ENCODE measurements at regions not wholly inside any gene's neighbourhood (a gene's known extent, or its start where the extent isn't known, plus 50 kb on each side); places are given as distances from the start of the nearest gene placed in this dataset.
A peak's percentile ranks its signal among the peaks of the same experiment; 100 is the strongest.

DNA sequence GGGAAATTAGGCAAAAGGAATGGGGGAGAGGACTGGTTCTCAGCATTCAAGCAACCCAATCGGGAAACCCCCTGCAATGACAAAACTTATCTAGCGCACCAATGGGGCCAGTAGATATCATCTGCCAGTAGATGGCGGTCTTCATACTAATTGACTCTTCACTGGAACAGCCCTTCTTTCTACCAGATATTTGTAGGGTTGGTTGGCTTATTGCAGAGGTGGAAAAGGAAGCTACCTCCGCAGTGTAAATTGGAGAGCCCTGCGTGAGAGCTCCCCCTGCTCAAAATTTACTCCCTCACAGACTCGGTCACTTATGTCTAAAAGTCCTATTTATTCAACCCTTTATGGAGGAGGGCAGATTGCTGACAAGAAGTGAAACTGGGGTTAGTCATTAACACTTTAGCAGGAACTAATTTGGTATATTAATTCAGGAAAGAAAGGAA, 166.1 kb upstream of the CCND2 start:
- DNase-seq (ENCODE audit: low read depth in 2 of 2), result peak; percentile 57 to 73

DNA sequence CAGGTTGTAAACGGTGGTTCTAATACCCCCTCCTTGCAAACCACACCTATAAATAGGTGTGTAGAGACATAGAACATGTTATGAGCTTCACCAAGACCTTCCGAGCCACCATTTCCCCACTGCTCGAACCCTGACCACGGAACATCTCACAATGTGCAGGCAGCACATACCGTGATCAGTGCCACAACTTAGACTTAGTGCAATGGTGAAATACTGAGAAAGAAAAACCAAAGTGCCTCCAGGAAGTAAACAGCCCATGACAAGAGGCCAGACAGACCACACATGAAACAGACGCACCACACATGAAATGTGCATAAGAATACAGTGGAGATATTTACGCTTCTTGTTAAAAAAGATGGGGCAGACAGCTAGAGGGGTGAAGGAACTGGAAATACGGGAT, 166.9 kb upstream of the CCND2 start:
- no peak for DNase-seq (ENCODE audit: low read depth in 2 of 2)

DNA sequence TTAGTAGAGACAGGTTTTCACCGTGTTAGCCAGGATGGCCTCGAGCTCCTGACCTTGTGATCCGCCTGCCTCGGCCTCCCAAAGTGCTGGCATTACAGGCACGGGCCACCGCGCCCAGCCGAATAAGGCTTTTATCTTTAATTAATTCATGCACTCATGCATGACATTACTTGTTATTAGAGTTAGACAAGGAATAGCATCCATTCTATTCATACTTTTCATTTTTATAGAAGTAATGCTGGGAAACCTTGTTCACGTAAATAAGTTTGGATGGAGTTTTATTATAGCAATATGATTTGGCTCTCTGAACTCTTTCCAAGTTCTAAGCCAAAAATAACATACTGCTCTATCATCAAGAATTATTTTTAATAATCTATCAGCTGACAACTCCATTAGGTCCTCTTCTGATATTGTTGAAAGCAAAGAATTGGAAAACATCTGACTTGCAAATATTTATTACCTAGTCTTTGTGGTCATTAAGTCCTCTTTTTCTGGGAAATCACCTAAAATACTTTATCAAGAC, 168.8 kb upstream of the CCND2 start:
- no peak for DNase-seq (ENCODE audit: low read depth in 2 of 2)

DNA sequence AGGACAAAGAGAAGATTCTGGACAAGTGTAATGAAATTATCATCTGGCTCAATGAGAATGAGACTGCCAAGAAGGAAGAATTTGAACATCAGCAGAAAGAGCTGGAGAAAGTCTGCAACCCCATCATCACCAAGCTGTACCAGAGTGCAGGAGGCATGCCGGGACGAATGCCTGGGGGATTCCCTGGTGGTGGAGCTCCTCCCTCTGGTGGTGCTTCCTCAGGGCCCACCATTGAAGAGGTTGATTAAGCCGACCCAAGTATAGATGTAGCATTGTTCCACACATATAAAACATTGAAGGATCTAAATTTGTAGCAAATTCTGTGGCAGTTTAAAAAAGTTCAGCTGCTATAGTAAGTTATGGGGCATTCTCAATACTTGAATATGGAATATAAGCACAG, 174.3 kb upstream of the CCND2 start:
- DNase-seq (ENCODE audit: low read depth in 2 of 2), result no peak

DNA sequence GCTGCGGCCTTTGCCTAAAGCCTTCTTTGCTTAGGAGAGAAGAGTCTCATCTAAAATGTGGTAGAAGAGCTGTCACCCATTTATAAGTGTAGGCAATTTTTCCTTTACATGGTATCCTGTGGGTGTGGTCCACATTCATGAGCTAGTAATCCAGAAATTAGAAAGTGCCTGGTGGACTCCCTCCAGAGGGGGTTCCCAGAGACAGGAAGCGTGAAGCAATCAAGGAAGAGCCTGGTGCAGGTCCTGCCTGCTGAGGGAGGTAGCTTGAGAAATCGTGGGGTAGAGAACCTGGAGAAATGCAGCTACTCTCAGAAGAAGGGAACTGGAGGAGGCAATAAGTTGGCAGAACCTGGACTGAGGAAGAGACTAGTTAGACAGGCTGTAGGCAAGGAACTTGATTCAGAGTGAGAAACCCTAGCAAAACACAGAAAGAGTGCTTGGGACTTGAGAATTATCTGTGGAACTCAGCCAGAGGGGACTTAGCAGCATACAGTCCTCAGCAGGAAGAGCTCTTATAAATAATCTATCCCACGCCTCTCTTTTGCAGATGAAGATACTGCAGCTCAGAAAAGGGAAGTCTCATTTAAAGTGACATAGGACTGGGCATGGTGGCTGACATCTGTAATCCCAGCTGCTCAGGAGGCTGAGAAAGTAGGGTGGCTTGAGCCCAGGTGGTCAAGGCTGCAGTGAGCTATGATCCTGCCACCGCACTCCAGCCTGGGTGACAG, 182.4 kb upstream of the CCND2 start:
- no peak for DNase-seq (ENCODE audit: low read depth in 2 of 2)

DNA sequence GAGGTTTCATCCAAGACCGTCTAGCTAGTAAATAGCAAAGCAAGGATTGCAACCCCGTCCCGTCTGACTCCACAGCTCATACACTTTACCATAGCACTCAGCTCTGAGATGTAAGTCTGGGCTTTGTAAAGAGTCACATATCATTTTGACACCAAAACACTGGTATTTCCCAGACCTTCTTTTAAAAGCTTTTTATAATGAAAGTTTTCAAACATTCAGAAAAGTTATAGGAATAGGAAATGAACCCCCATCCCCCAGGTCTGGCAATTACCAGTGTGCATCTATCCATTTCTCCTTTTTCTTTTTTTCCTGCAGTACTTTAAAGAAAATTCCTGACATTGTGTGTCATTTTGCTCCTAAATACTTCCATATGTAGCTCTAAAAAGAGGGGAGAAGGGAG, 183.6 kb upstream of the CCND2 start:
- DNase-seq (ENCODE audit: low read depth in 2 of 2), result no peak

DNA sequence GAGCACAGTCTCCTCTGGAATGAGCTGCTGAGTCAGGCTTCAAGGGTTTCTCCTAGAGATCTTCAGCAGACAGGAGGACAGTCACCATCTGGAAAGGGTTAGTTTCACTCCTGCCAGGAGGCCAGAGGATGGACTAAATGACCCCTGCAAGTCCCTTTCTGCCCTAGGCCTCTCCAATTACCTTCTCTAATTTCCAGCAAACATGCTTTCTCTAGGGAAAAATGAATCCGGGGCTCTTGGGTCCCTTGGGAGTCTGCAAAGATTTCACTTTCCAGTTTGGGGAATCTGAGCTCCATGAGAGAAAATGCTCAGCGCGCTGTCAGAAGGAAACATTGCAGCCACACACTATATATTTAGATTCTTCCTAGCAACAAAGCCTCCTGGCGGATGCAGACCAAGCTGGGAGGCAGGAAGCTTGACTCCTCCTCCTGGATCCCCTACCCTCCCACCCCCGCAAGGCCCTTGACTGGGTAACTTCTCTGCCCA, 184.4 kb upstream of the CCND2 start:
- DNase-seq (ENCODE audit: low read depth in 2 of 2), result no peak

DNA sequence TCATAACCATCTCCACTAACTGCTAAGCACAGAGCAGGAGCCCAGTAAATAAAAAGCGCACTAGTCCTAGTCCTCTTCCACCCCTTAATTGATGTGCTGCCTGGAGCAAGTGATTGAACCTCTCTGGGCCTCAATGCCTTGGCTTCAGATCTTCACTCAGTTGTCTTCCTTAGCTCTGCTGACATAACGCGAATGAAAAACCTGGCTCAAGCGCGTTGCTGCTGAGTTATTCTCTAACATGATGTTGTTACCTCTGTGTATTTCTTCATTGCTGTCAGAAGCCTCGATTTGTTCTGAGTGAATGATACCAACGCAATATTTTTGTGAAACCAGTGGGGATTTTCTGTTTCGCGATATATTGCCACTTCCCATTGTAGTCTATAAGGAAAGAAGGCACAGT, 185.1 kb upstream of the CCND2 start:
- DNase-seq (ENCODE audit: low read depth in 2 of 2), result no peak

DNA sequence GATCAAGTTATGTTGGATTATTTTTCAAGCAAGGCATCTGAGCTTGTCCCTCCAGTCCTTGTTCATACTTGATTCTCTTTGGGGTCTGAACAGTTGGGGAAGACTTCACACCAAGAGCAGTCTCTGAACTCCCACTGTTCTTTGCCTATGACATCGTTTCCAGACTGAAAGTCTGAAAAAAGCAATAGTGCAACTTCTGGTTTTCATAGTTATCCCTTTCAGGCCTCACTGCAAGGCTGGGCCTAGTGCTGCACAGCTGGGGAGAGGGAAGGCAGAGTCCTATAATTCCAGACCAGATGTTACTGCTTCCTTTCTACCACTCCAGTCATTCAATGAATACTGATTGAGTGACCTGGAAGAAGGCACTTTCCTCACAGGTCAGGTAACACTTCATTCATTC, 187.1 kb upstream of the CCND2 start:
- DNase-seq (ENCODE audit: low read depth in 2 of 2), result no peak

DNA sequence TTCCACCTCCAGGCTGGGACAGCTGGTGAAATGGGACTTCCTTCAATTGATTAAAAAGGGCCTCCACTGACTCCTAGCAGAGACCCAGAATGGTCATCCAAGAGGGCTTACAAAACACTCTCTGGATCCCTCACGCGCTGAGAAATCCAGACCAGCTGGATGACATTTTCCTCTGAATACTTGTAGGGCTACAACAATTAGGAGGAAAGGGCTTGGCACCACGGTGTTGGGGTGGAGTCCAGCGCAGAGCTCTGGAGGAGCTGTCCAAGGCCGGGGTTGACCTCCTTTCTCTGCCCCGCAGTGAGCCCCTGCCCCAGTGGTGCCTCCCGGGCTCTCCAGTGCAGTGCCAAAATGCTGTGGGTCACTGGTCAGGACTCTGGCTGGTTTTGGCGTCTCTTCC, 189.0 kb upstream of the CCND2 start:
- DNase-seq (ENCODE audit: low read depth in 2 of 2), result no peak

DNA sequence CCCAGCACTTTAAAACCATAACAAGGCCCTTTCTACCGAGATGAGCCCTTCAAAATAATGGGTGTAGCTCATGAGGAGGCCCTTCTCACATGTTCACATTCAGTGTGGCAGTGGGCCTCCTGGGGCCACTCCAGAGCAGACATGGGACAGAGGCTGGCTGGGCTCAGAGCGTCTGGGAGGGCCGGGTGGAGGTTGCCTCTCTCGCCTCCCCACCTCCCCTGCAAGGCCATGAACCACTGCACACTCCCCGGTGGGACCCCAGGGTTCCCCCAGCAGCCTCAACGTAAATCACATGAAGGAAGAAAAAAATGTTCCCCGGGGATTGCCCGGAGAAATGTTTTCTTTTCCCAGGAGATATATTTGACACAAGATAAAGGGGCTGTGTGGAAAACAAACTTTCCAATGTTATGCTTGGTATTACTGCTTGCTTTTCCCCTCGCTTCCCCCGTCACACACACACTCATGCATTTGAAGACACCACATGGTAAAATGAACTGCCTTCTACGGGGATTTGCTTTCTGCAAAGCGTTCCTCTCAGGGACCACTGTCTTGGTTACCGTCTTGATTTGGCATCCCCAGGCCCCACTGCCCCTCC, 190.7 kb upstream of the CCND2 start:
- no peak for DNase-seq (ENCODE audit: low read depth in 2 of 2)

DNA sequence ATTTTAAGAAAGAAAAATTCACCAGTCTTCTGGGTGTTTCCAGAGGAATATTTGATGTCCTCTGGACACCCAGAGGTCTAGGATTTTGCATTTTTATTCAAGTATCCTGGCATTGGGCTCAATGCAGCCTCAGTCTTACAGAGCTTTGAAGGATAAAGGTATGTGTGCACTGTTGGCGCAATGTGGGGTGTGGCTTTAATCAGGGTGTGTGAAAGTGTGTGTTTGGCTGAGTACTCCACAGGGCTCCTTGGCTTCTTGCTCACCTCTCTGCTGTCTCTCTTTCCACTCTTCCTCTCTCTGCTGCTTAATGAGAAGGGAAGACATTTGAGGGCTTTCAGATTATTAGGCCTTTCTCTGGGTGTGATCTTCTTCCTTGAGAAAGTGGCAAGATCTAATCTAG, 193.3 kb upstream of the CCND2 start:
- no peak for DNase-seq (ENCODE audit: low read depth in 2 of 2)

DNA sequence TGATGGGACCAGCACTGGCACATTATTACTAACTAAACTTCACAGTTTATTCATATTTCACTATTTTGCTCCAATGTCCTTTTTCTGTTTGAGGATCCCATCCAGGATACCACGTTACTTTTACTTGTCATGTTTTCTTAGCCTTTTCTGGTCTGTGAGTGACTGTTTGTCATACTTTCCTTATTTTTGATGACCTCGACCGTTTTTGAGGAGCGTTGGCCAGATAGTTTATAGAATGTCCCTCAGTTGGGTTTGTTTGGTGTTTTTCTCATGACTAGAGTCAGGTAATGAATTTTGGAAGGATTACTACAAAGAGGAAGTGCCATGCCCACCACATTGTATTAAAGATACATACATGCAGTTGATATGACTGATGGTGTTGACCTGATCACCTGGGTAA, 199.4 kb upstream of the CCND2 start:
- no peak for DNase-seq (ENCODE audit: low read depth in 2 of 2)

DNA sequence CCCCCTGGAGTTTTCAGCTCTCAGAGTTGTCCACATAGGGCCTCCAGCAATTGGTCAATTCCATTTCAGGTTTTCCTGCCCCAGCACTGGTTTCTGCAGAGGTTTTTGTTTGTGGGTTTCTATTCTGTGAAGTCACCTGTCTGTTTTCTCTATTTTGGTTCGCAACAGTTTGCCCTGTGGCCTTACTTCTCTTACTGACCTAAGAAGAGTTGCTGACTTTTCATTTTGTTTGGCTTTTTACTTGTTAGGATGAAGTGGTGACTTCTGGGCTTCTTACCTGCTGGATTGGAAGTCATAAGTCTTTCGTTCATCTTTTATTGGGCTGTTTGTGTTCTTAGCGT, 196.4 kb upstream of the PARP11 start:
- no peak for DNase-seq (ENCODE audit: low read depth in 2 of 2)

DNA sequence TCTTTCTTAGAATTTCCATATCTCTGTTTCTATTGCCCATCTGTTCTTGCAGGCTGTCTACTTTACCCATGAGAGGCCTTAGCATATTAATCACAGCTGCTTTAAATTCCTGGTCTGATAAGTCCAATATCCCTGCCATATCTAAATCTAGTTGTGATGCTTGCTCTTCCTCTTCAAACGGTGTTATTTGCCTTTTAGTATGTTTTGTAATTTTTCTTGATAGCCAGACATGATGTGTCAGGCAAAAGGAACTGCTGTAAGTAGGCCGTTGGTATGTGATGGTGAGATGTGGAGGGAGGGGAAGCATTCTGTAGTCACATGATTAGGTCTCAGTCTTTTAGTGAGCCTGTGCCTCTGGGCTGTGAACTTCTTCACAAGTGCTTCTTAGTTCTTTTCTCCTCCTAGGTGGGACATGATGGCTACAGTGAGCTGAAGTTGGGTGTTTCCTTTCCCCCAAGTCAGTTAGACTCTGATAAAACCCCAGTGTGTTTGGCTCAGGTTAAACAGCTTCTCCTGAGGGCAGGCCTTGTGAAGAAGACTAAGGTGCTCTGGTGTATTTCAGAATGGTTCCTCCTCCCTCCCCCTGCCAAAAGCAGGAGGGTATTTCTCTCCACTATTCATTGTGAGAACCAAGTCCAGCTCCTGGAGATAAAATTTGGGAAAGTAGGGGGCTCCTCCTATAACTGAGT, 195.9 kb upstream of the PARP11 start:
- DNase-seq (ENCODE audit: low read depth in 2 of 2), result no peak

DNA sequence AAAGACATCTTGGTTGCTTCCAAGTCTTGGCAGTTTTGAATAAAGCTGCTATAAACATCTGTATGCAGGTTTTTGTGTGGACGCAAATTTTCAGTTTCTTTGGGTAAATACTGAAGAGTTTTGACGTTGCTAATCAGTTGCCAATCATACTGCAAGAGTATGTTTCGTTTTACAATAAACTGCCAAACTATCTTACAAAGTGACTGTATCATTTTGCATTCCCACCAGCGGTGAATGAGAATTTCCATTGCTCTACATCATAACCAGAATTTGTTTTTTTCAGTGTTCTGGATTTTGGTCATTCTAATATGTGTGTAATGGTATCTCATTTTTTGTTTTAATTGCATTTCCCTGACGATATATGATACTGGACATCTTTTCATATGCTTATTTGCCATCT, 190.8 kb upstream of the PARP11 start:
- DNase-seq (ENCODE audit: low read depth in 2 of 2), result no peak

DNA sequence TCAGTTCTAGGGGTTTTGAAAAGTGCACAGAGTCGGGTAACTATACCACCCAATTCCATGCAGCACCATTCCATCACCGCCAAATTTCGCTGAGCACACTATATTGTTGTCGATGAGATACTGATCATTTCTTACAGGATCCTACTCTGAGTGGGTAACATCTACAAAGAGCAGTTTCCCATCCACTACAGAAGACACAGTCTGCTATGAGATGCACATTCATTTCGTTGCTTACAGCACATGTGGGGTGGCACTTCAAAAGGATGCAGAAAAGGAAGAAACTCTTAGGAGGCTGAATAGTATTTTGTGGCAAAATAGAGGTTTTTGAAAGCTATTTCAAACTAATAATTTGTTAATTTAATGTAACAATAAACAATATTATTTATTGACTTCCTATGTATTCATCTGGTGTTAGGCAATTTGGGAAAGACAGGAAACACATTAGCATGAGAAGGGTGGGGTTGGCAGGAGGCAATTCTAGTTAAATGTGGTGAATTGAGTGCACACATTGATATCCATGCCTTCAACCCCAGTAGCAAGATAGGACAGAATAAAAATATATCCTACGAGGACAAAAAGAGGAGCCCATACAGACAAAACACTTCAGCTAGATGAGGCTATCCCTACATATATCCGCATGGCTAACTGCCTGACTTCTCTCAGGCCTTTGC, 186.8 kb upstream of the PARP11 start:
- no peak for DNase-seq (ENCODE audit: low read depth in 2 of 2)

DNA sequence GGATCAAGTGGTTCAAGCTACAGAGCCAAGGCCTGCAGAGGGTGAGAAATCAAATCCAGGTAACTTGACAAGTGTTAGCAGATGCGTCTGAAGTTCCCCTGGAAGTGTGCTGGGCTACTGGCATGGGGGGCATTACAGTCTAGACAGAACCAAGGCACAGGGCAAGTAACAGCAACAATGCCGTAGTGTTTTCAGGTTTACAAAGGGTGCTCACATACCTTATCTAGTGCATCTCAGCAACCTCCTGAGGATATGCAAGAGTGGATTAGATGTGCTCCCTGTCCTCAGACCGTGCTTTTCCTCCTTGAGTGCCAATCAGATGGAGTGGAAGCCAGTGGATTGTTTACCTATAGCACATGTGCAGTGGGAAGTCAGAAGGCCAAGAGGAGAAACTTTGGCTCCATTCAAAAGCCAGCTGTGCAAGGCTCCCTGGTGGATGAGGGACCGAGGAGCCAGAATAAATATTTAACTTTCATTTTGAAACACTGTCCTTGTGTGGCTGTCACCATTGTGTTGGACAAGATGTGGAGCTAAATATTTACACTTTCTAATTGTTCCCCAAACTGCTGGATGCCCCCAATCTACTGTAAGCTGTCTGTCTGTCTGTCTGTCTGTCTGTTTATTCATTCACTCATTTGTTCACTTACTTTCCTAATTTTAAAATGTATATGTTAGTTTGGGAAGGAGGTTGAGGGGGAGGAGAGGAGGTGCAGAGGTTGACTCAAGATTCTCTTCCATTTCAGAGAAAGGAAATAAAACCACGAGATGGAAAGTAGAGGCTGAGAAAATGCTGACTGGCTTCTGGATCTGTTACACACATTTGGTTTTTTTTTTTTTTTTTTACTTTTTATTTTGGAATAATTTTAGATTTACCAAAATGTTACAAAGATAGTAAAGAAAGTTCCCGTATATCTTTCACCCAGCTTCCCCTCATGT, 184.0 kb upstream of the PARP11 start:
- DNase-seq (ENCODE audit: low read depth in 2 of 2), result no peak

DNA sequence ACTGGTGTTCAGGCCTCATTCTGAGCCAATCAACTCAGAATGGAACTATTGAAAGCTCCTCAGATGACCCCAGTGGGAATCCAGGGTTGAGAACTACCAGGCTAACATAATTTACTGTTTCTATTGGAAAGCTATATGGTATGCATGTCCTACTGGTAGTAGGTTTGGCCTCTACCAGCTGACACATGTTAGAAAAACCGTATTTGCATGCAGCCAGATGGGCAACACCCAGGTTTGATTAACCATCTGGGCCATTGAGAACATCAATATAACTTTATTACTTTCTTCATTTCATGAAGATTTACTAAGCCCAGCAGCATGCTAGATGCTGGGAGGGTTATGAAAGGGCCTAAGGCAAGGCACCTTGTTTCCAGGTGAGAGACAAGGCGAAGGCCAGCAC, 181.4 kb upstream of the PARP11 start:
- DNase-seq (ENCODE audit: low read depth in 2 of 2), result no peak

DNA sequence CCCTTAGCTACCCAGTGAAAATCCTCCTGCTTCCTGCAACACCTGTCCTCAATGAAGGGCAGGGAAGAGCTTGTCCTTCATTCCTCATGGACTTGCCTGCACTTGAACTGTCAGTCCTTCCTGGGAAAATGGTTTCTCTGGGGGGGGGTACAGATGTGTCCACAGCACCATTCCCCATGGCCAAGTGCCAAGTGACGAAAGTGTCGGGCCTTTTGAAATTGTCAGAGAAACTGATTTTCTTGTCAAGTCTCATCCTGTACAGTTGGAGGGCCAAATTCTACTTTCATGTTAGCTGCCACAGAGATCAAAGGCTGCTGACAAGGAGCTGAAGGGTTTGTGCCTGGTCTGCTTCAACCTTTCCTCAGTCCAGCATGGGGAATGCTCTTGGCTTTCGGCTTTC, 179.5 kb upstream of the PARP11 start:
- DNase-seq (ENCODE audit: low read depth in 2 of 2), result no peak

DNA sequence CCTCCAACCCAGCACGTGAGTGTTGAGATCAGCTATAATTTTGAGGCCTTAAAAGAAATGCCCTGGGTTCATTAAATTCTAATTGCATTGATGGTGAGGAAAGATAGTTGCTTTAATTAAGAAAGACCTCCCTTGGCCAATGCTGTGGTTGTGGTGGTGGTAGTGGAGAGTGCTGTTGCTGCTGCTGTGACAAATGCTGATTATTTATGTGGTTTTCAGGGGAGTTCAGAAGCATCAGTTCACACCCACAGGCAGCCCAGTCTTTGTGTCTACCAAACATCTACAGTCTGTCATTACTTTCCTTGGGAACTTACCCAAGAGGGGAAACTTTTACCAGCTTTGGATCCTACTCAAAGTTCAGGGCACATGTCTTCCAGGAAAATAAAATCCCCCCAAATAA, 178.4 kb upstream of the PARP11 start:
- no peak for DNase-seq (ENCODE audit: low read depth in 2 of 2)

All from stimulated activated CD8-positive, alpha-beta memory T cell treated with anti-CD3 and anti-CD28 coated beads, Interleukin-7, amount 100 ng/mL, for 4 hours (primary cell).